SH-SY5Y (cell line): ENCODE measurements at regions not wholly inside any gene's neighbourhood (a gene's known extent, or its start where the extent isn't known, plus 50 kb on each side); places are given as distances from the start of the nearest gene placed in this dataset.

Experiments
- GATA2 ChIP-seq: IDR thresholded peaks from 2 replicates; pipeline ENCODE4 v1.6.1; 2011; ENCODE audit warnings: mild to moderate bottlenecking, low read depth, low read length
- GATA3 ChIP-seq: IDR thresholded peaks from 2 replicates; pipeline ENCODE4 v1.6.1; 2011; ENCODE audit warnings: low read depth, mild to moderate bottlenecking, low read length, moderate library complexity

DNA sequence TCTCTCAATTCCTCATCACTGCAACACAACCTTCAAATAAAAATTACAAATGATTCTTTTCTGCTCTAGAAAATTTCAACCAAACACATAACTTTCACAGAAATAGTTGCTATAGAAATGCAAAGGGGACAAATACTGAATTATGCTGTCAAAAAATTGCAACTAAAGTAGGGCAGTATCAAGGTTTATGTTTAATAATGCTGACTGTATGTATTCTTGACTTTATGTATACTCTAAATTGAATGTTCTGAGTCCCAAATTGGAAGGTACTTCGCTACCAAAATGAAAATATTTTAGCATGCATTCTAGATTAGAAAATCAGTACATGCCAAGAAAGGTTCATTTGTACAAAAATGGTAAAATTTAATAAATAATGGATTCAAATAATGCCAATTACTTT is 237.3 kb upstream of the TET2 start:
- TF ChIP-seq GATA2 = no peak
- TF ChIP-seq GATA3 = no peak
